ENCODE measurements at regions not wholly inside any gene's neighbourhood (a gene's known extent, or its start where the extent isn't known, plus 50 kb on each side); places are given as distances from the start of the nearest gene placed in this dataset.
"Not testable (repeated sequence)": the region's sequence is repeated elsewhere in the genome, so short reads cannot be mapped to it uniquely, and the experiment has no call there.

GRCh38 chr1:60915441-60915840, 166.9 kb upstream of the NFIA start:
- H3K4me3 ChIP-seq (ENCODE audit: low read depth, low read length), result no peak overlapping the region
- TF ChIP-seq CTCF (IDR thresholded peaks at IDR 0.05; ENCODE audit: low read depth, low read length), result no peak

GRCh38 chr1:60914982-60915381, 167.4 kb upstream of the NFIA start:
- no peak for TF ChIP-seq CTCF (IDR thresholded peaks at IDR 0.05; ENCODE audit: low read depth, low read length)
- H3K4me3 ChIP-seq (ENCODE audit: low read depth, low read length), result no peak overlapping the region

GRCh38 chr1:60913708-60914107, 168.7 kb upstream of the NFIA start:
- not testable (repeated sequence) for H3K4me3 ChIP-seq (ENCODE audit: low read depth, low read length)

GRCh38 chr1:60913039-60913438, 169.3 kb upstream of the NFIA start:
- TF ChIP-seq CTCF (IDR thresholded peaks at IDR 0.05; ENCODE audit: low read depth, low read length), result no peak
- H3K4me3 ChIP-seq (ENCODE audit: low read depth, low read length), result no peak overlapping the region

- TF ChIP-seq CTCF (IDR thresholded peaks at IDR 0.05; ENCODE audit: low read depth, low read length), result no peak
- no peak overlapping the region for H3K4me3 ChIP-seq (ENCODE audit: low read depth, low read length)
Observed at GRCh38 chr1:60911966-60912697, 170.2 kb upstream of the NFIA start.

GRCh38 chr1:60908159-60908558, 174.2 kb upstream of the NFIA start:
- no peak overlapping the region for H3K4me3 ChIP-seq (ENCODE audit: low read depth, low read length)
- no peak for TF ChIP-seq CTCF (IDR thresholded peaks at IDR 0.05; ENCODE audit: low read depth, low read length)

- TF ChIP-seq CTCF (IDR thresholded peaks at IDR 0.05; ENCODE audit: low read depth, low read length), result no peak
- H3K4me3 ChIP-seq (ENCODE audit: low read depth, low read length), result no peak overlapping the region
Observed at GRCh38 chr1:60906526-60906925, 175.8 kb upstream of the NFIA start.

- TF ChIP-seq CTCF (IDR thresholded peaks at IDR 0.05; ENCODE audit: low read depth, low read length), result no peak
- H3K4me3 ChIP-seq (ENCODE audit: low read depth, low read length), result no peak overlapping the region
Observed at GRCh38 chr1:60906039-60906438, 176.3 kb upstream of the NFIA start.
